Body of pancreas (tissue), 4 donors: ENCODE measurements at regions not wholly inside any gene's neighbourhood (a gene's known extent, or its start where the extent isn't known, plus 50 kb on each side); places are given as distances from the start of the nearest gene placed in this dataset.

Experiments used
- POLR2A ChIP-seq, 3 donors: fragments of 450-650 bp; IDR thresholded peaks; one replicate each; pipeline ENCODE4 v1.6.1; 2016; ENCODE audit warnings: antibody characterized with exemption in 3 of 3, mild to moderate bottlenecking in 2 of 3
- TF ChIP-seq, protein P1 (sequence below), 7 experiments: fragments of 450-650 bp in 4 of 7; fragments of 200-600 bp in 3 of 7; sonication (generic) in 3 of 7; IDR thresholded peaks; one replicate each; pipeline ENCODE4 v1.5.1; 2016 to 2019; ENCODE audit warnings: antibody characterized with exemption in 7 of 7

DNA sequence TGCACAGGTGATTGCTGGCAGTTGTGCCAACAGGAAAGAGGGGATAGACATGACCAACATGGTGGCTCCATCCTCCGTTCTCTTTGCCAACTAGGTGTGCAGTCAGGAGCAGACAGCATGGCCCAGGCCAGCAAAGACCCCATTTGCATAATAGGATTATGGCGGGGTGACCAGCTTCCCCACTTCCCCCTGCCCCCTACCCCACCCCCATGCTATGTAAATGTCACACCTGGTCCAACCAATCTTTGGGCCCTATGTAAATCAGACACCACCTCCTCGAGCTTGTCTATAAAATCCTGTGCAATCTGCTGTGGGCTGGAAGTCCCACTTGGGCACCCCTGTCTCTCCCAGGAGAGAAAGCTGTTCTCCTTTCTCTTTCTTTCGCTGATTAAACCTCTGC lies 146.0 kb downstream of the SLC30A10 start:
- TF ChIP-seq, protein P1, sequence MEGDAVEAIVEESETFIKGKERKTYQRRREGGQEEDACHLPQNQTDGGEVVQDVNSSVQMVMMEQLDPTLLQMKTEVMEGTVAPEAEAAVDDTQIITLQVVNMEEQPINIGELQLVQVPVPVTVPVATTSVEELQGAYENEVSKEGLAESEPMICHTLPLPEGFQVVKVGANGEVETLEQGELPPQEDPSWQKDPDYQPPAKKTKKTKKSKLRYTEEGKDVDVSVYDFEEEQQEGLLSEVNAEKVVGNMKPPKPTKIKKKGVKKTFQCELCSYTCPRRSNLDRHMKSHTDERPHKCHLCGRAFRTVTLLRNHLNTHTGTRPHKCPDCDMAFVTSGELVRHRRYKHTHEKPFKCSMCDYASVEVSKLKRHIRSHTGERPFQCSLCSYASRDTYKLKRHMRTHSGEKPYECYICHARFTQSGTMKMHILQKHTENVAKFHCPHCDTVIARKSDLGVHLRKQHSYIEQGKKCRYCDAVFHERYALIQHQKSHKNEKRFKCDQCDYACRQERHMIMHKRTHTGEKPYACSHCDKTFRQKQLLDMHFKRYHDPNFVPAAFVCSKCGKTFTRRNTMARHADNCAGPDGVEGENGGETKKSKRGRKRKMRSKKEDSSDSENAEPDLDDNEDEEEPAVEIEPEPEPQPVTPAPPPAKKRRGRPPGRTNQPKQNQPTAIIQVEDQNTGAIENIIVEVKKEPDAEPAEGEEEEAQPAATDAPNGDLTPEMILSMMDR (IDR thresholded peaks at IDR 0.05): no peak
- no peak for TF ChIP-seq POLR2A (IDR thresholded peaks at IDR 0.05)
